Left lobe of liver (tissue), 2 donors: ENCODE measurements at regions not wholly inside any gene's neighbourhood (a gene's known extent, or its start where the extent isn't known, plus 50 kb on each side); places are given as distances from the start of the nearest gene placed in this dataset.

Experiments
- ATAC-seq: fragments of 200-7000 bp; cut with Tn5 transposase; one replicate; pipeline ENCODE4 v1.9.1; 2020; ENCODE audit warnings: mild to moderate bottlenecking, moderate library complexity
- DNase-seq: peaks from one replicate; pipeline ENCODE4 v3.0.0-alpha.2; 2020; ENCODE audit warnings: low spot score
- donor health status: DM: no; HTN: no; CAD: no; lungs with moderate emphysema.
- donor health status: DM: no; HTN: yes; CAD: no.

- DNase-seq (no peak), ATAC-seq (no peak)
Measured at GRCh38 chr15:92224843-92225242, 168.8 kb upstream of the ST8SIA2 start.

GRCh38 chr15:92226020-92226612 lies 167.6 kb upstream of the ST8SIA2 start:
- no peak for DNase-seq
- ATAC-seq = peak; percentile 98

- ATAC-seq = no peak
- DNase-seq = no peak
Measured at GRCh38 chr15:92228830-92229229, 164.9 kb upstream of the ST8SIA2 start.

- ATAC-seq (no peak), DNase-seq (no peak)
Measured at GRCh38 chr15:92231461-92231860, 162.2 kb upstream of the ST8SIA2 start.

GRCh38 chr15:92232317-92232716 lies 161.4 kb upstream of the ST8SIA2 start:
- ATAC-seq = no peak
- no peak for DNase-seq

- no peak for DNase-seq
- ATAC-seq = no peak
Measured at GRCh38 chr15:92232876-92233275, 160.8 kb upstream of the ST8SIA2 start.

GRCh38 chr15:92243227-92243626 lies 150.5 kb upstream of the ST8SIA2 start:
- no peak for ATAC-seq

GRCh38 chr15:92244703-92245102 lies 149.0 kb upstream of the ST8SIA2 start:
- ATAC-seq = no peak

More at GRCh38 chr15:92243227-92243626, 150.5 kb upstream of the ST8SIA2 start:
- DNase-seq = no peak

GRCh38 chr15:92247649-92248242 lies 145.9 kb upstream of the ST8SIA2 start:
- DNase-seq = no peak
- ATAC-seq = no peak

More at GRCh38 chr15:92244703-92245102, 149.0 kb upstream of the ST8SIA2 start:
- DNase-seq = no peak

GRCh38 chr15:92266796-92267685 lies 126.6 kb upstream of the ST8SIA2 start:
- DNase-seq (no peak), ATAC-seq (no peak)

- DNase-seq (no peak), ATAC-seq (no peak)
Measured at GRCh38 chr15:92268900-92269299, 124.8 kb upstream of the ST8SIA2 start.

GRCh38 chr15:92271179-92271578 lies 122.5 kb upstream of the ST8SIA2 start:
- no peak for ATAC-seq
- no peak for DNase-seq

GRCh38 chr15:92272106-92272505 lies 121.6 kb upstream of the ST8SIA2 start:
- no peak for ATAC-seq

GRCh38 chr15:92273286-92273685 lies 120.4 kb upstream of the ST8SIA2 start:
- ATAC-seq (no peak), DNase-seq (no peak)

More at GRCh38 chr15:92272106-92272505, 121.6 kb upstream of the ST8SIA2 start:
- DNase-seq = no peak

- DNase-seq (no peak), ATAC-seq (no peak)
Measured at GRCh38 chr15:92273723-92274122, 120.0 kb upstream of the ST8SIA2 start.

GRCh38 chr15:92277776-92278175 lies 115.9 kb upstream of the ST8SIA2 start:
- no peak for DNase-seq
- ATAC-seq = peak; percentile 69

- peak; percentile 98 for ATAC-seq
- DNase-seq = no peak
Measured at GRCh38 chr15:92283813-92284212, 109.9 kb upstream of the ST8SIA2 start.

GRCh38 chr15:92288755-92289154 lies 104.9 kb upstream of the ST8SIA2 start:
- DNase-seq (no peak), ATAC-seq (no peak)

- DNase-seq (no peak), ATAC-seq (no peak)
Measured at GRCh38 chr15:92289733-92290132, 103.9 kb upstream of the ST8SIA2 start.

GRCh38 chr15:92290359-92290992 lies 103.2 kb upstream of the ST8SIA2 start:
- ATAC-seq (no peak), DNase-seq (no peak)

GRCh38 chr15:92291900-92292299 lies 101.8 kb upstream of the ST8SIA2 start:
- ATAC-seq (no peak), DNase-seq (no peak)
